ENCODE measurements at regions not wholly inside any gene's neighbourhood (a gene's known extent, or its start where the extent isn't known, plus 50 kb on each side); places are given as distances from the start of the nearest gene placed in this dataset.

DNA sequence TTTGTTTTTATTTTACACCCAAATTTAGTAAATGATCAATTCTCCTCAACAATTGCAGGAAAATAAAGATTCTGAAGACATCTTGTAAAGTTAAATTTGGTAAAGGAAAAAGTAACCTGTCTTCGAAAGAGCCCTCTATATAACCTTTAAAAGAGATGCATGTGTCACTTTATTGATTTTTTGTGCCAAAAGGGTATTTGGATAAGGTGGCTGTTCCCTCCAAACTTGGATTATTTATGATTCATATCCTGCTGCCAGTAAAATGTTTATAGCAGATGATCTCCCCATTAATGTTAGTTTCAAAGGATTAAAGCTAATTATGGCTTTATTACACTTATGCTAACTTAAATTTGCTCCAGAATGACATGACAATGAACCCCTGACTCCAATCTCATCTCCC, 98.8 kb downstream of the DUSP6 start:
- DNase-seq = no peak

DNA sequence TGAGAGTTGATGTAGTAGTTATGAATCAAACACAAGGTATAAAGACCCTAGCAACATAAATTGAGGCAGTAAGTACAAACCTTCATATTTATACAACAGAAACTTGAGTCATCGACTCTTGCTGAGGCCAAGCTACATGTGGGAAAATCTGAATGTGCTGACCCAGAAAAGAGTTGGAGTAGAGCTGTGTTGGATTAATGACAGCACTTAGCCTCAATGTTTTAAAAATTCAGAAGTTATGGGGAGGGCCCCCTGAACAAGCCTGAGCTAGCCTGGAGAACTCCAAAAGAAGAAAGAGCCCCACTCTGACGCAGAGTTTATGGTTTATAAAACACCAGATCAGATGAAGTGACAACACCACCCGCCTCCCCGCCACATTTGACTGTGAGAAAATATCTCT, 100.0 kb downstream of the DUSP6 start:
- no peak for DNase-seq

DNA sequence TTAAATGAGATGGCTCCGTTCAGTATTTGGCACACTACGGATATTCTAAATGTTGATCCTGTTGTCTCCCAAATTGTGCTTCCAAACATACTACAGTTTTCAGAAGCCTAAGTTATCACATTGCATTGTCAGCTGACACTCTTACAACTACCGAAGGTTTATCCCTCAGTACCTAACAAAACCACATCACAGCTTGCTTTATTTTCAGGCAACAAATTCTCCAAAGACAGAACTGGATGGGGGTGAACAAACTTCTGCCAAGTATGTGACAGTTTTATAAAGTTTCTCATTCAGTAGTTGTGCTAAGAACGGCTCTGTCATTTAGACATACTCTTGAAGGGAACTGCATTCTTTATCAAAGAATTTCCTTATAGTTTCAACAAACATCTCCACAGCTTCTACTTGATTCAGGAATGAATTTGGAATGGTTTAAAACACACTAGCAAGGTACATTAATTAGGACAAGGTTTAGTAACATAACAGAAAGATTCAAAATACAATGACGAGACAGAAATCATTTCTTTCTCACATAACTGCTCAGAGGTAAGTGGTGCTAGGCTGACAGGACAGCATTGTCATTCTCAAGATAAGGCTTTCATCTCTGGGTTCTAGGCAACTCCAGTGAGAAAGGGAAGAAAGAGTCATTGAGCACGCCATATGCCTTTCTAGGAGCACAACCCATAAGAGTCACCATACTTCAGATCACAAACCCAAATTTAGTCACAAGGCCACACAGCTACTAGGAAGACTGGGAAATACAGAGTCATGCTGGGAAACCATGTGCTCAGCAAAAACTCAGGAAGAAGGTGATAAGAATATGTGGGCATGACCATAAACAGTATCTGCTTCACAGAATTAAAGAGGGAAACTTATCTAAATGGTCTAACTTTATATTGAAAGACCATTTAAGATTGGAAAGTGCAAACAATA, 100.7 kb downstream of the DUSP6 start:
- DNase-seq = no peak

DNA sequence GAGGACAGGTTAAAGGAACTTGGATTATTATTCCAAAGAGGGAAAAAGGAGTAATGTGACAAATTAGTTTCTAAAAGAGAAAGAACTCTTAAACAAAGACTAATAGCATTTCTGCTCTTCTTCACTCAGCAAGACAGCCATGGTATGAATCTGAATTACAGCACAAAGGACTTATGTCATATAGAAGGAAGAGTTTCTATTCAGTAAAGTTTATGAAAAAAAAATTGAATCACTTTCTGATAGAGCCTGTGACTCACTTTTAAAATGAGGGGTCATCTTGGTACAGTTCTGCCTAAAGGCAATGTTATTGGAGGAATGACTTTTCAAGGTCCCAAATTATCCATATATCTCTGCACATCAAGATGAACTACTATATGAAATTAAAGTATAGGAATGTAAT, 101.7 kb downstream of the DUSP6 start:
- DNase-seq = no peak

DNA sequence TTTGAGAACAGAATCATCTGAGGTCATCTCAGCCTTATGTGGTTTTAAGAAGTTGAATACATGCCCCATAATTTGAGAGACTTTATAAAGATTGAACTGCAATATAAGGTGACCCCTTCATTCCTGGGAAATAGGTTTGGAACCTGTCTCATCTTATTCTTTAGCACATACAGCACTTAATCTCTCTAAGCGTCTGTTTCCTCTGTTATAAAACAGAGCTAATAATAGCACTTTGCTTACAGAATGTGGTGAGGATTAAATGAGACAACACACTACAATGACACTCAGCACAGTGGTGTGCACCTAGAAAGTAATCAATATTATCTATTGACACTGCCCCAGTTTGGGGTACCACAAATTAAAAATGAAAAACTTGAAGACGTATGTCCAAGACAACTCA, 102.1 kb downstream of the DUSP6 start:
- DNase-seq = no peak

DNA sequence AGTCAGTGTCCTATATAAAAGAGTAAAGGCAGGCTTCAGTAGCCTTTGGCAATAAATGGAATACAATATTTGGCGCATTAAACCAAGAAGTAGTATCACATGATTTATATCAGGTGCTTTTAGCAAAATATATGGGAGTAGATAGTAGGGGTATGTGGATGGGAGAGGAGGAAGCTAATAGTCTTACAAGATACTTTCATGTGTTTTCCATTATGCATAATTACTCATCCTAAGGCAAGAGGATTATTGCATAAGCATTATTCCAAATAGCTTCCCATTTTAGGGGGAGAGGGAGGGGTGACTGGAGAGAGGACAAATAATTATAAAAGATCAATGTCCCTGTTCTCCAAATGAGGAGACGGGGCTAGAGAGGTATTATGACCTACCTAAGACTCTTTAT, 104.3 kb downstream of the DUSP6 start:
- no peak for DNase-seq

DNA sequence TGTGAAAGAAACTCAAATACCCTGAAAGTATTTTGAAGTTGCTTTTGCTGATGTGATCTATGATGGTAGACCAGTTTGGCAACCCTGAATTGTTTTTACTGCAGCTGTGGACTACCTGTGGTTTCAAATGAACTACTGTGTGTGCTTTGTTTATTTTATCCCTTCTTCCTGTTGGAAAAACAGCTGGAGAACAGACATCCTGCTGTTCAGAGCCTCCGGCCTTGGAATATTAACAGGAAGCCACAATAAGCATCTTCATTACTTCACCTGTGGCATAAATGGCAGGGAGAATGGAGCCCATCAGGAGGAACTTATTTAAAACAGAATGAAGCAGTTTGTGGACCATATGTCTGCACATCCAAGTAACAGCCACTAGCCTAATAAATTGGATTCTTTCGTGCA, 104.8 kb downstream of the DUSP6 start:
- DNase-seq = no peak

DNA sequence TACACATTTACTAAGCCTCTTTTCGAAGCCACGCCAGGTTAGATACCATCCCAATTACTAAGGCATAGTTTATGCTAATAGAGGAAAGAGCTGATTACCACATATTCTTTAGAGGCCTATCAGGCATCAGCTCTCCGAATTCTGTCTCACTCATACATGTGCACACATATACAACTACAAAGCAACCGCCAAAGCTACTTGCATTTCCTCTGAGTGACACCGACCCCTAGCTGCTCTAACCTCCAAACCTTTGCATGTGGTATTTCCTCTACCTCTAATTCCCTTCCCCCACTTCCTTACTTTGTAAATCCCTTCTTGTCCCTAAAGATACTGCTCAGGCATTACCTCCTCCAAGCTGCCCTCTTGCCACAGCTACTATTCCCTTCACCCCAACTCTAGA, 107.2 kb downstream of the DUSP6 start:
- DNase-seq = no peak

DNA sequence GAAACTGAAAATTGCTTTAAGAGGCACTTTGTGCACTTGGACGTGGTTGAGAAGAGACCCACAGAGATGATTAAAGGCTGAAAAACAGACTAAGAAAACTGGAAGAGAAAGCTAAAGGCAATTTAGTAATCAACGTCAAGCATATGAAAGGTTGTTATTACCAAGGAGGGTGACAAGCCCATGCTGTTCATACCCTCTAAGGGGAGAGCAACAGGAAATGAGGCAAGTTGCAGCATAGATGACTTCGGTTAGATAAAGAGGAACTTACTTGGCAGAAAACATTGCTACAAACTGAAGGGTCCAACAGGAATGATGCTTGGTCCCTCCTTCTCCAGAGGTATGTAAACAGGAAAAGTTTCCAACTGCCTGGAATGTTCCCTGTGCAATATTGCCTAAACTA, 107.8 kb downstream of the DUSP6 start:
- no peak for DNase-seq

DNA sequence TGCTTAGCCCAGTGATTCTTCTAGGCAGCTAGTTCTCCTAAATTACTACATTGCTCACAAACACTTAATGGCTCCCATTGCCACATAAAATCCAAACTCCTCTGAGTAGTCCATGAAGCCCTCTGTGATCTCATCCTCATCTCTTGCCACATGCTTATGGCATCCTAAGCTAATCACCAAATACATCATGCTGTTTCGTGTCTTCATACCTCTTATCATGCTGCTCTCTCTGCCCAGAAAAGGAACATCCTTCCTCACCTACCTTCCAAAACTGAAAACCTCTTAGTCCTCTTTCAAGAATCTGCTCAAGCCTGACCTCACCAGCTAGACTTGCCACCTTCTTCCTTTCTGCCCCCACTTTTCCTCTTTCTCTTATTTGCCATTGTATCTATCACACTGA, 108.5 kb downstream of the DUSP6 start:
- DNase-seq = no peak

DNA sequence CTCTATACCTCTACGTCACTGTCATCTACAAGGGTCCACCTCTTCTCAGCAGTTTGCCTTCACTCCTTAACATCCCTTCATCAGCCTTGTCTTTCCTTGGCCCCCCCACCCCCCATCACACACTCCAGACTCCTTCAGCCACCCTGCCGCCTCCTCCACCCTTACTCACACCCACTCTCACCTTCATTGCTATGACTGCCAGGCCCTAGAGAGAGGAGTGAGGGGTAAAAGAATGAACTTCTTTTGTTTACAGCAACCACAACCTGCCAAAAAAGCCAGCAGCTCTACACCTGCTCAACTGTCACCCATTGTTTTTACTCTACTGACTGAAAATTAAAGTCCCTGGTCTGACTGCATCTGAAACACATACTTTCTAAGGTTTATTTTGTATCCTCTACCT, 112.8 kb downstream of the DUSP6 start:
- no peak for DNase-seq

DNA sequence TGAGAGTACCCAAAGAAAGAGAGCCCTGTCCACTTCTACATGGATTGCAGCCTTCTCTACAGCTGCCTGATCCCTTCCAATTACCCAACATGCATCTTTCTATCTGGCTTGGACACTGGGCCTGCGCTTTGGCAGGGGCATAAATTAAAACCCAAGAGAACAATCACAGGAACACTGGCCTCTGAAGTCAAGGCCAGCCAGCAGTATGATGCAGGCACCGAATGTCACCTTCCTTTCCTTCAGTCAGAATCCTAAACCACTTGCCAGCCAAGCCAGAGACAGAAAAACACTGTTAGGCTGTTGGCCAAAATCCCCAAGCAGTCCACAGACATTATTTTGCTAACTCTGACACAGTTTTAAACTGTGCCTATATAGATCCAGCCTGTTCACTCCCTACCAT, 113.7 kb downstream of the DUSP6 start:
- DNase-seq = no peak

DNA sequence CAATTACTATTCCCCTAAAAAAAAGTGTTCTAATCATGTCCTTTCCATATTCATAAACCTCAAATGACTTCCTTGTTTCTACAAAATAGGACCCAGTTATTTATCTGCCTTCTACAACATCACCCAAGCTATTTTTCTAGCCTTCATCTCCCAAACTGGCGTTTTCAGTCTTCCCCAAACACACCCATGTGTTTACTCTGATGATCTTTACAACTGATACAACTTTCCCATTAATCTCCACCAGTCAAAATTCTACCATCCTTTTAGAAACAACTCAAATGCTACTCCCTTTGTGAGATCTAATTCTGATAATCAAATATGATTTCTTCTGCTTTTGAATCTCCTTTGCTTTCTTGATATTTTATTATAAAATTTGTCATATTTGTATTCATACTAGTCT, 114.5 kb downstream of the DUSP6 start:
- no peak for DNase-seq

DNA sequence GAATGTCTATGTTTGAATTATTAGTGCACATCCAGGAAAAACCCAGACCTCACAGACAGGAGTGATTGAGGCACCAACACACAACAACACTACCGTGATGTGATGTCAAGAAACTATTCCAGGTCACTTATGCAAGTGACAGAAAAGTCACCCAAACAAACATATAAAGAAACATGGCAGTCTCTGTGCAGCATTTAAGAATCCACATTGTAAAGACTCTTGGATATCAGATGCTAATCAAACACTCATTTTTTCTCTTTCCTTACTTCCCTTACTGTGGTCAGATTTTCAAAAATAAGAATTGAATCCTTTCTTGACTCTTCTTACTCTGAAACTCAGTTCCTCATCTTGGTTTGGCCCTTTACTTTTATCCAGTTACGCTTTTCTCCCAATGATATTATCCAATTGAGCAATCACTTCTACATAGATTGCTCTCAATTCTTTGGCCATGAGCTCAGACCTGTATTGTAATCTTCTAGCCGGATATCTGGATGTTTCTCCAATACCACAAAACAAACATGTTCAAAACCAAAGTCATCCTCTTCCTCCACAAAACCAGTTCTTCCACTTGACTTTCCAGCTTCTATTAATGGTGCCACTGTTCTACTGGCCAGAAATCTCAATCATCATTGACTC, 115.4 kb downstream of the DUSP6 start:
- DNase-seq = no peak

DNA sequence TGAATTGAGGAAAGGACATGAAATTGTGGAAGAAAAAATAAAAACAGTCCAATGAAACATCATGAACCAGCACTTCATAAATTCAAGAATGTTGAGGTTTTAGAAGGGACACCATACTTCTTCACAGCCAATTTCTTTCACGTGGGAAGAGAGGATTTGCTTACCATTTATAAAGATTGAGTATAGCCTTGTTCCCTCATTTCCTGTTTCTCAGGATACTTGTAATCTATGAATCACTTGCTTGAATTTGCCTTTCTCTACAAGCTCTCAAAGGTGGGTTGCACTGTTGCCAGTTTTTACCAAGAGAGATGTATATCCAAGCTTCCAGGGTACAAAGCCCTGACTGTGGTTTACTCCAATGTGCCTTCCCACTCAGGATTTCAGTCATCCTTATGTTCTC, 116.1 kb downstream of the DUSP6 start:
- DNase-seq = no peak

DNA sequence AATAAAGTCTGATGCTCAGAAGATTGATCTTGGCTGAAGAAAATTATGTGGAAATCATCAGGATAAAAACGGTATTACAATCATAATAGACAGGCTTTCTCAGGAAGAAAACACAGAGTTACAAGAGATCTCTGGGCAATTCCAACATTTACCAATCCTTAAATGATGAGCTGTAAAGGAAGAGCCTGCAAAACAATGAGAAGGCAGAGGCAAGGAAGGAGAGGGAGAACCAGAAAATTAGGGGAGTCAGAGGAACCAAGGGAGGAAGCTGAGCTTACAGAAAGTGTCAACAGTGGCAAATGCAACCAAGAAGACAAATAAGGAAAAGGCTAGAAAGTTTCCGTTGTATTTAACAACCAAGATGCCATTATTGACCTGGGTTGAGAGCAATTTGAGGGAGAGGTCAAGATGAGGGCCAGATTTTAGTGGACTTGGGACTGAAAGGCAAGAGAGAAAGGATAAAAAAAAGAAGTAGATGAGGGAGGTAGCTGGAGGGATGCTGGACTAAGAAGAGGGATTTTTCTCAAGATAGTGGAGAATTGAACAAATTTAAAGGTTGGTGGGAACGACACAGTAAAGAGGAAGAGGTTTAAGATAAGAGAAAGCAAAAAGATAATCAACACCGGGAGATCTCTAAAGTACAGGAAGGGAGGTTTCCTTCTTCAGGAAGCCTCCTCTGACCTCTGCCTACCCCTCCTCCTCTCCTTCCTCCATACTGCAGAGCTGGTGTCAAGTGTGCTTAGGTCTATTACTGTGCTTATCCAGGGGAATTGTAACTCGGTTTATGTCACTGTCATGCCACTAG, 116.9 kb downstream of the DUSP6 start:
- no peak for DNase-seq

DNA sequence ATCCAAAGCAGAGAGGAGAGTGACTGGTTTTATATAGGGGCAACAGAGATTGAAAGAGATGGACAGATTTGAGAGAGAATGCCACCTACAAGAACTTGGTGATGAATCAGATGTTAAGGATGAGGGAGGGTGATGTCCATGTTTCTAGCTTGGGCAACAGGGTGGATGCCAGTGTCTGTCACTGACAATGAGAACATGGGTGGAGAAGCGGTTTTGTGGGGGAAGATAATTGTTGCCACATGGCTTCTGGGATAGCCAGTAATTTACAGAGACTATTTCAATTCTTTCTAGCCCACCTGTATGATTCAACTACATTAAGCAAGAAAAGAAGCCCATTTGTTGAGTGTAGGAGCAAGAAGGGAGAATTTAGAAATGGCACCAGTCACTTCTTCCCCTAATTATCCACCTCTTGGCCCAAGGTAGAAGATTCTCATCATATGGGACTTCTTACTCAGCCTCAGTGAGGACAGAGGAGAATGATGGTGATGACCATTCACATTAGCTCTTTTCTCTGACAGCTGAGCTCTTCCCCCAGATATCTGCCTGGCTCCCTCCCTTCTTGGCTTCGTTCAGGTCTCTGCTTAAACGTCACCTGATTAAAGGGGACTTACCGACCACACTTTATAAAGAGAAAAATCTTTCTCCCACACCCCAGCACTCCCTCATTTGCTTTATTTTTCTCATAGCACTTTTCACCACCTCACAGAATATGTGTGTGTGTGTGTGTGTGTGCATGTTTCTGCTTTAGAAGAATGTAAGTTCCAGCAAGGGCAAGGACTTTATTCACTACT, 117.8 kb downstream of the DUSP6 start:
- DNase-seq = no peak

DNA sequence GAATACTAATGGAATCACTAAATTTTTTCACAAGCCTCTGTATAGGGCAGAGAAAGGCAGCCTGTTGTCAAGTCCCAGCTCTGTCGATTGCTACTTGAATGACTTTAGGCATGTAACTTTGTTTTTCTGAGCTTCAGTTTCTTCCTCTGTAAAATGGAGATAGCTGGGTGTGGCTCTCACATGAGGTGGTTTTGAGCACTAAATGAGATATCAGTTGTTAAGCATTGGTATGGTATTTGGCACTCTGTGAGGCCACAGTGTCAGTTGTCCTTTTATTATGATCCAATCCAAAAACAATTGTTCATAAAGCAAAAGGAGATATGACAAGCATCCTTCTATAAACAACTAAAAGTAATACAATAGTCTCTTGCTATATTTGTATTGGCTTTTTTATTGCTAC, 120.6 kb downstream of the DUSP6 start:
- no peak for DNase-seq

DNA sequence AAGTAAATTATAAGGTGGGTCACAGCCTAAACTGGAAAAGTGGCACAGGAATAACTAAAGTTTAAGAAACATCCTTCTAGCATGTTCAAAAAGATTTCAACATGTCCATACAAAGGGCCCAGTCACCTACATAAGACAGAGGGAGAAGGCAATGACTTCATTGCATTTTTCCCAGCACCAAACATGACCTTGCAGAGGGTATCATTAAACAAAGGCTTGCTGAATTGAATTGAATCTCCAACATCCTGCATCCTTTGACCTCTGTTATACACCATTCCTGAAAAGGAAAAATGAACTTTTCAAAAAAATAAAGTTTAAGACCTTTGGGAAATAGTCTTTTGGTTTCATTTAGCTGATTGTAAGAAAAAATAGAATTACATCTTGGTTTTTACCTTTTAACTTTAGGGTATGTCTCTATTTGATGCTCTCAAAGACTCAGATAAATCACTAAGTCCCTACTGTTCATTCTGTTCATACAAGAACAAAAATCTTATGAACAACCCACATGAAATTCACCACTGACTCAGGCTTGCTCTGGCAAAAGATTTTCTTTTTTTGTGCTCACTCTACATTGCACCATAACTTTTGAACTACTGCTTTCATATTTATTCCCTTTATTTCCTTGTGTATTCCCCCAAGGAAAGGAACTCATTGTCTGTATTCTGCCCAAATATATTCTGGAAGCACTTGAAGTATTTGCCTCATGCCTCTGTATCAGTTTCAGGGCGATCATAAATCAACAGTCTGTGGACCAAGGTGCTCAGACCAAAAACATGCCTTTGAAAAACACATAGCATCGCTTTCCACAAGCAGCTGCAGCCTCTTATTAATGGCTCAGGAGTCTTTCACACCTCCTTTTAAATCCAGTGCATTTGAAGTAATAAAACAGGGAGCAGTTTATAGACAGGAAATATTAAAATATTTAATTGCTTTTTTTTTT, 121.7 kb downstream of the DUSP6 start:
- no peak for DNase-seq

DNA sequence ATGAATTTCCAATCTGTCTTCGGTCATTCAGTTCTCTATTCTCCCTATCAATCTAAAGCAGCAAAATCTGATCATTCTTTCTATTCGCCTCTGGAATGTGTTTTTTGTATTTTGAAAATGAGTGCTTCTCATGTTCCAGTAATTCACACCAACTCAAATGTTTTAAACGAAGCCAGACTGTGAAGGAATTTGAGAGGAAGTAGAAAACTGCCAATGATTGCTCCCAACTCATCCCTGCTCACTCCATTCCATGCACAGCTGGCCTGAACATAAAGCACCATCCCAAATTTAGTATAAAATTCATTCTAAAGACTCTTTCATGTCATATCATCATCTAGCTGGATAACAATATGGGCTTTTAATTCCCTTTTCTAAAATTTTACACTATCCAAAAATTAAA, 123.8 kb downstream of the DUSP6 start:
- no peak for DNase-seq

DNA sequence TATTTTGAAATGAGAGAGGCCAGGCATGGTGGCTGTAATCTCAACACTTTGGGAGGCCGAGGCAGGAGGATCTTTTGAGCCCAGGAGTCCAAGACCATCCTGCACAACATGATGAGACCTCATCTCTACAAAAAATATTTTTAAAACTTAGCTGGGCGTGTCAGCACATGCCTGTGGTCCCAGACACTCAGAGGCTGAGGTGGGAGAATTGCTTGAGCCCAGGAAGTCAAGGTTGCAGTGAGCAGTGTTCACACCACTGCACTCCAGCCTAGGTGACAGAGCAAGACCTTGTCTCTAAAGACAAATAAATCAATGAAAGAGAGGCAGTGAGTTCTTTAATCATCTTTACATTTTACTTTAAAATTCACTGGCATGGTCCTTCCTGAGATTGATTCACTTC, 124.5 kb downstream of the DUSP6 start:
- no peak for DNase-seq
